Astrocyte (in vitro differentiated cells and primary cell): ENCODE measurements at regions not wholly inside any gene's neighbourhood (a gene's known extent, or its start where the extent isn't known, plus 50 kb on each side); places are given as distances from the start of the nearest gene placed in this dataset.

Source experiments
- DNase-seq: peaks from one replicate; pipeline ENCODE4 v3.0.0-alpha.2; 2010; ENCODE audit warnings: low read depth
- FAIRE-seq: peaks from 2 replicates; lab custom pipeline; 2011; peaks lifted over from hg19 to GRCh38; lab: Jason Lieb, UNC
- H2AFZ ChIP-seq: 2 replicates; pipeline ENCODE4 v1.6.0; 2012; ENCODE audit warnings: low read depth, low read length, inconsistent platforms
- H3K27ac ChIP-seq: 2 replicates; pipeline ENCODE4 v1.5.1; 2011; ENCODE audit warnings: low read depth, low read length, inconsistent platforms
- H3K27me3 ChIP-seq: 2 replicates; pipeline ENCODE4 v1.6.0; 2011; ENCODE audit warnings: low read length, inconsistent platforms; ENCODE audit not compliant: insufficient read depth
- H3K36me3 ChIP-seq: 2 replicates; pipeline ENCODE4 v1.5.1; 2011; ENCODE audit warnings: low read length, inconsistent platforms; ENCODE audit not compliant: insufficient read depth
- H3K4me1 ChIP-seq: 2 replicates; pipeline ENCODE4 v1.5.1; 2011; ENCODE audit warnings: low read length, inconsistent platforms; ENCODE audit not compliant: insufficient read depth
- H3K4me2 ChIP-seq: 2 replicates; pipeline ENCODE4 v1.6.0; 2012; ENCODE audit warnings: low read length, inconsistent platforms
- H3K4me3 ChIP-seq: 2 replicates; pipeline ENCODE4 v1.5.1; 2011; ENCODE audit warnings: low read depth, mild to moderate bottlenecking, low read length, inconsistent platforms; ENCODE audit not compliant: insufficient read depth
- H3K79me2 ChIP-seq: 2 replicates; pipeline ENCODE4 v1.6.0; 2012; ENCODE audit warnings: mild to moderate bottlenecking, low read length, inconsistent platforms; ENCODE audit not compliant: insufficient read depth
- H3K9ac ChIP-seq: 2 replicates; pipeline ENCODE4 v1.6.0; 2012; ENCODE audit warnings: mild to moderate bottlenecking, low read length, inconsistent platforms
- H3K9me3 ChIP-seq: 2 replicates; pipeline ENCODE4 v1.5.1; 2012; ENCODE audit warnings: low read depth, mild to moderate bottlenecking, low read length, inconsistent platforms; ENCODE audit not compliant: insufficient read depth
- H4K20me1 ChIP-seq: 2 replicates; pipeline ENCODE4 v1.6.0; 2012; ENCODE audit warnings: low read length, inconsistent platforms; ENCODE audit not compliant: insufficient read depth
- H3K27ac Mint-ChIP-seq: one replicate; pipeline ENCODE4 v1.8.0; 2021; ENCODE audit warnings: mild to moderate bottlenecking, mixed read lengths; ENCODE audit not compliant: unreplicated experiment
- H3K27me3 Mint-ChIP-seq: one replicate; pipeline ENCODE4 v1.8.0; 2021; ENCODE audit warnings: low read depth, mixed read lengths; ENCODE audit not compliant: unreplicated experiment
- H3K36me3 Mint-ChIP-seq: one replicate; pipeline ENCODE4 v1.8.0; 2021; ENCODE audit warnings: low read depth, mixed read lengths; ENCODE audit not compliant: unreplicated experiment
- H3K4me1 Mint-ChIP-seq: one replicate; pipeline ENCODE4 v1.8.0; 2021; ENCODE audit warnings: low read depth, mixed read lengths; ENCODE audit not compliant: unreplicated experiment
- H3K4me3 Mint-ChIP-seq: one replicate; pipeline ENCODE4 v1.8.0; 2021; ENCODE audit warnings: mild to moderate bottlenecking, moderate library complexity, mixed read lengths; ENCODE audit not compliant: unreplicated experiment
- H3K9me3 Mint-ChIP-seq: one replicate; pipeline ENCODE4 v1.8.0; 2021; ENCODE audit warnings: mild to moderate bottlenecking, mixed read lengths; ENCODE audit not compliant: unreplicated experiment
- CTCF ChIP-seq: IDR thresholded peaks from 2 replicates; pipeline ENCODE4 v1.5.1; 2011; ENCODE audit warnings: low read depth, mild to moderate bottlenecking, inconsistent platforms, low read length, moderate library complexity; ENCODE audit not compliant: insufficient read depth
- EZH2 ChIP-seq: IDR thresholded peaks from 2 replicates; pipeline ENCODE4 v1.6.1; 2012; ENCODE audit warnings: mild to moderate bottlenecking, low read length, inconsistent platforms; ENCODE audit not compliant: insufficient read depth

DNA sequence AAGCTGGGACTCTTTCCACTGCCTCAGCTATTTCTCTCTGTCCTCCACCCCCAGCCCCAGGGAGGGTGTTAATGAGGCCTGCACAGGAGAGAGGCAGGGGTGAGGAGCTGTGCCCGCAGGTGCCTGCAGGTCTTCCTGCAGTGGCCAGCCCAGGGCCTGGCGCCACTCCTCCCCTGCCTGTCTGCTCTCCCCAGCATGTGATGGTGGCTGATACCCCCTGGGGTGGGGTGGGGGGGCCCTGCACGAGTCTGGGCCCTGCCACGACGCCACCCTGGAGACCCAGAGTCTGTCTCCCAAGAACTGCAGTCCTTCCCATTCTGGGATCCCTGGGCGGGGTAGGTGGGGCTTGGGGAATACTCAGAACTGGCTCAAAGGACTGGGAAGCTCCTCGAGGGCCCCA, 166.4 kb upstream of the SMIM23 start:
- no peak for TF ChIP-seq EZH2
- TF ChIP-seq CTCF = no peak
- no peaks in the 10 kb centered on the region for H3K36me3 ChIP-seq
- Mint-ChIP-seq H3K27me3 (peaks cover 42% of the 10 kb centered on the region), H3K4me3 (no peak overlapping the region), H3K4me1 (peaks cover 10% of the 10 kb centered on the region), H3K9me3 (peaks cover 4% of the 10 kb centered on the region), H3K27ac (no peak overlapping the region), H3K36me3 (no peaks in the 10 kb centered on the region)
- no peaks in the 10 kb centered on the region for H3K9me3 ChIP-seq
- DNase-seq (no peak), FAIRE-seq (no peak)
- H3K27me3 ChIP-seq = peaks cover 31% of the 10 kb centered on the region
- no peak overlapping the region for H3K4me3 ChIP-seq
- no peak overlapping the region for H2AFZ ChIP-seq
- no peak overlapping the region for H3K9ac ChIP-seq
- H3K4me2 ChIP-seq = no peak overlapping the region
- H3K27ac ChIP-seq = no peak overlapping the region
- H3K79me2 ChIP-seq = no peaks in the 10 kb centered on the region
- no peaks in the 10 kb centered on the region for H3K4me1 ChIP-seq
- no peaks in the 10 kb centered on the region for H4K20me1 ChIP-seq

DNA sequence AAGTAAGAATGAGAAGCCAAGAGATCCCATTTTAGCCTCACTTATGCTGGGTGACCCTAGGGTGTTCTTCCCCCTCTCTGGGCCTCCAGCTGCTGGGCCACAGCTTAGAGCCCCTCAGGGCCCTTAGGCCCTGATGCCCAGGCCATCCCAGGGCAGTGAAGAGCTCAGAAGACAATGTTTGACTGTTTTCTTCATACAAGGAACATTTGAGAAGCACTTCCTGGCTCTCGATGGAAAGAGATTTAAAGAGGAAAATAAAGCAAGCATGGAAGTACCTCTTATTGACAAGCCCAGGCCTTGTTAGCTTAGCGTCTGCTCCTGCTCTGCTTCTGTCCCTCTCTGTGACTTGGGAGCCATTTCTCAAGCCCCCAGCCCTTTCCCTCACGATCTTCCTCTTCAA, 165.9 kb upstream of the SMIM23 start:
- no peaks in the 10 kb centered on the region for H3K36me3 ChIP-seq
- no peak for DNase-seq
- no peak overlapping the region for H3K9ac ChIP-seq
- peaks cover 47% of the 10 kb centered on the region for H3K27me3 Mint-ChIP-seq
- H2AFZ ChIP-seq = no peak overlapping the region
- H3K27ac ChIP-seq = no peak overlapping the region
- FAIRE-seq = no peak
- H3K36me3 Mint-ChIP-seq = no peaks in the 10 kb centered on the region
- H3K27ac Mint-ChIP-seq = no peak overlapping the region
- peaks cover 37% of the 10 kb centered on the region for H3K27me3 ChIP-seq
- H3K9me3 ChIP-seq = no peaks in the 10 kb centered on the region
- H3K4me3 Mint-ChIP-seq = no peak overlapping the region
- H4K20me1 ChIP-seq = no peaks in the 10 kb centered on the region
- peaks cover 4% of the 10 kb centered on the region for H3K9me3 Mint-ChIP-seq
- no peak overlapping the region for H3K4me3 ChIP-seq
- H3K4me1 ChIP-seq = no peaks in the 10 kb centered on the region
- H3K79me2 ChIP-seq = no peaks in the 10 kb centered on the region
- TF ChIP-seq EZH2 (no peak), CTCF (no peak)
- H3K4me2 ChIP-seq = no peak overlapping the region
- H3K4me1 Mint-ChIP-seq = peaks cover 10% of the 10 kb centered on the region

- no peak for DNase-seq
Observed at GRCh38 chr5:171622010-171622409, 163.6 kb upstream of the SMIM23 start.

More at GRCh38 chr5:171622010-171622409, 163.6 kb upstream of the SMIM23 start:
- Mint-ChIP-seq H3K27ac (no peak overlapping the region), H3K4me1 (peaks cover 10% of the 10 kb centered on the region), H3K27me3 (peaks cover 50% of the 10 kb centered on the region), H3K9me3 (peaks cover 4% of the 10 kb centered on the region), H3K36me3 (no peaks in the 10 kb centered on the region), H3K4me3 (no peak overlapping the region)
- Histone ChIP-seq H3K4me1 (no peaks in the 10 kb centered on the region), H3K4me3 (no peak overlapping the region), H3K79me2 (no peaks in the 10 kb centered on the region), H3K27me3 (peaks cover 30% of the 10 kb centered on the region), H2AFZ (no peak overlapping the region), H3K4me2 (no peak overlapping the region), H3K36me3 (no peaks in the 10 kb centered on the region), H3K9ac (no peak overlapping the region), H3K27ac (no peak overlapping the region), H4K20me1 (no peaks in the 10 kb centered on the region), H3K9me3 (no peaks in the 10 kb centered on the region)
- TF ChIP-seq EZH2 (no peak), CTCF (no peak)
- no peak for FAIRE-seq
